Stomach (tissue), 4 donors: ENCODE measurements at regions not wholly inside any gene's neighbourhood (a gene's known extent, or its start where the extent isn't known, plus 50 kb on each side); places are given as distances from the start of the nearest gene placed in this dataset.

Experiments
- CTCF ChIP-seq, 7 experiments: fragments of 450-650 bp in 4 of 7; fragments of 200-600 bp in 3 of 7; sonication (generic) in 3 of 7; IDR thresholded peaks; one replicate each; pipeline ENCODE4 v1.5.1; 2016 to 2019; ENCODE audit warnings: antibody characterized with exemption in 7 of 7, control low read depth in 2 of 7, mild to moderate bottlenecking in 1 of 7
- EP300 ChIP-seq: sonication (generic); formaldehyde crosslinking; IDR thresholded peaks from one replicate; pipeline ENCODE4 v1.6.1; 2017; ENCODE audit warnings: antibody characterized with exemption
- POLR2A ChIP-seq, 4 donors: fragments of 450-650 bp; IDR thresholded peaks; one replicate each; pipeline ENCODE4 v1.6.1; 2016; ENCODE audit warnings: antibody characterized with exemption in 4 of 4, control low read depth in 2 of 4, mild to moderate bottlenecking in 1 of 4, moderate library complexity in 1 of 4
- POLR2AphosphoS5 ChIP-seq, 3 donors: sonication (generic); formaldehyde crosslinking; IDR thresholded peaks; one replicate each; pipeline ENCODE4 v1.6.1; 2016; ENCODE audit warnings: antibody characterized with exemption in 3 of 3

DNA sequence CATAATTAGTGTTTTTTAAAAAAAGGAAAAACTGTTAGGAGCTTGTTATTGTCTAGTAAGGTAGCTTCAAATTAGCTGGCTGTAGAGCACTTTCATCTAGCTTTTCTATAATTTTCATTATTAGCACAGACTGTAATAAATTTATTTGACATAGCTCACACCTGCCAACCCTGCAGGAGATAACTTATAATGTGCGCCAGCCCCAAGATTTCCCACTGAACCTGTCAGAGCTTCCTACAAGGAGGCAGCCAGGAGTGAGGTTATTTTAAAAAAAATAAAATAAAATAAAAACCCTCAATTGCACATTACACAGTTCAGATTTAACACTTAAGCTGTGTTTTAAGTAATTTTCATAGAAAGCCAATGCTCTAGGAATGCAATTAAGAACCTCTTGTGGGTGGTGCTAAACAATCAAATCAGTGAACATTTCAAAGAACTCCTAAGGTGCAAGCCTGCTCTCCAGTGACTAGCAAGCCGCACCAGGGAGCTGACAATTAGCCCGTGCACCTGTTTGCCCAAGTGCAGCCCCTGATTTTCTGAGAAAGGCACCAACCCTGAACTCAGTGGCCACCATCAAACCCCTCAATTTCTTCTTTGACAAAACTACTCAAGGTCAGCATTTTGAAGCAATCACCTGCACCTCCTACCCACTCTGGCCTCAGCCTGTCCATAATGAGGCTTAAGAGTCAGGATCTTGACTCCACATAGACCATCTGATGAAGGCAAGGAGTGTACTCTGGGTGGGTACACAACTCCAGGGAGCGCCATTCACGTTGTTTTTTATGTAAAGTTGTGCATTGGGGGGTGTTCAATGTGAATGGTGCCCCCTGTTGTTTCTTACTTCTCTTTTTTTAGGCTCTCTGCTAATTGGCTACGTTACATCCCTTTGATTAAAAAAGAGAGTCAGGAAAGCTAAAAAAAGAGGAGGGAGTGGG is 385.3 kb upstream of the WWC1 start:
- TF ChIP-seq POLR2AphosphoS5 (IDR thresholded peaks at IDR 0.05) (no peak), CTCF (IDR thresholded peaks at IDR 0.05) (no peak), POLR2A (IDR thresholded peaks at IDR 0.05) (no peak), EP300 (no peak)
